Hepatocyte (in vitro differentiated cells): ENCODE measurements at regions not wholly inside any gene's neighbourhood (a gene's known extent, or its start where the extent isn't known, plus 50 kb on each side); places are given as distances from the start of the nearest gene placed in this dataset.

Source experiments
- DNase-seq: peaks from one replicate; pipeline ENCODE4 v3.0.0-alpha.2; 2016; ENCODE audit warnings: low spot score
- H2AFZ ChIP-seq: fragments of 200-600 bp; sonication (generic); 2 replicates; pipeline ENCODE4 v1.6.0; 2016; ENCODE audit warnings: antibody characterized with exemption, mild to moderate bottlenecking
- H3K27ac ChIP-seq: fragments of 200-600 bp; sonication (generic); 2 replicates; pipeline ENCODE4 v1.5.1; 2016; ENCODE audit warnings: mild to moderate bottlenecking
- H3K27me3 ChIP-seq: fragments of 200-600 bp; sonication (generic); 2 replicates; pipeline ENCODE4 v1.6.1; 2016
- H3K36me3 ChIP-seq: fragments of 200-600 bp; sonication (generic); replicated peaks from 2 replicates; pipeline ENCODE4 v1.5.1; 2016; ENCODE audit warnings: low read depth; ENCODE audit not compliant: insufficient read depth
- H3K4me1 ChIP-seq: fragments of 200-600 bp; sonication (generic); 2 replicates; pipeline ENCODE4 v1.5.1; 2016; ENCODE audit warnings: mild to moderate bottlenecking, moderate library complexity; ENCODE audit not compliant: insufficient read depth
- H3K4me2 ChIP-seq: fragments of 200-600 bp; sonication (generic); 2 replicates; pipeline ENCODE4 v1.6.0; 2016
- H3K4me3 ChIP-seq: fragments of 200-600 bp; sonication (generic); 2 replicates; pipeline ENCODE4 v1.5.1; 2016; ENCODE audit warnings: mild to moderate bottlenecking
- H3K79me2 ChIP-seq: fragments of 200-600 bp; sonication (generic); 2 replicates; pipeline ENCODE4 v1.6.0; 2017; ENCODE audit warnings: mild to moderate bottlenecking
- H3K9me2 ChIP-seq: fragments of 200-600 bp; sonication (generic); replicated peaks from 2 replicates; pipeline ENCODE4 v1.6.0; 2017; ENCODE audit warnings: mild to moderate bottlenecking; ENCODE audit not compliant: insufficient read depth
- H3K9me3 ChIP-seq: fragments of 200-600 bp; sonication (generic); 2 replicates; pipeline ENCODE4 v1.5.1; 2016; ENCODE audit warnings: low read depth, mild to moderate bottlenecking
- H4K20me1 ChIP-seq: fragments of 200-600 bp; sonication (generic); 2 replicates; pipeline ENCODE4 v1.6.0; 2016; ENCODE audit warnings: mild to moderate bottlenecking; ENCODE audit not compliant: insufficient read depth, poor library complexity, severe bottlenecking
- CTCF ChIP-seq: fragments of 200-600 bp; sonication (generic); IDR thresholded peaks from 2 replicates; pipeline ENCODE4 v1.5.1; 2016; ENCODE audit warnings: antibody characterized with exemption, mild to moderate bottlenecking; ENCODE audit not compliant: poor library complexity
- EZH2 ChIP-seq: fragments of 200-600 bp; sonication (generic); IDR thresholded peaks from 2 replicates; pipeline ENCODE4 v1.6.1; 2016; ENCODE audit warnings: antibody characterized with exemption, mild to moderate bottlenecking, borderline replicate concordance
- EZH2phosphoT487 ChIP-seq: fragments of 200-600 bp; sonication (generic); IDR thresholded peaks from one replicate; pipeline ENCODE4 v1.6.1; 2018; ENCODE audit warnings: antibody characterized with exemption, mild to moderate bottlenecking, low read depth, moderate library complexity; ENCODE audit not compliant: unreplicated experiment, severe bottlenecking
- WGBS: methylation state at CpG from one replicate; pipeline ENCODE4 v1.1.6; 2016; ENCODE audit warnings: low lambda C conversion rate; ENCODE audit errors: missing lambda C conversion rate; 5-methylcytosine and 5-hydroxymethylcytosine counted together

- no peaks in the 10 kb centered on the region for H3K36me3 ChIP-seq
- no peak for TF ChIP-seq EZH2phosphoT487
- no peak for TF ChIP-seq CTCF
- no peak for TF ChIP-seq EZH2
- DNase-seq = no peak
- WGBS = 93% methylated on average over 2 of the region's 2 CpGs
- no peaks in the 10 kb centered on the region for H3K9me2 ChIP-seq
- H4K20me1 ChIP-seq = no peaks in the 10 kb centered on the region
- no peak overlapping the region for H3K4me2 ChIP-seq
- no peaks in the 10 kb centered on the region for H3K4me1 ChIP-seq
- no peaks in the 10 kb centered on the region for H3K9me3 ChIP-seq
- H3K27me3 ChIP-seq = no peaks in the 10 kb centered on the region
- no peaks in the 10 kb centered on the region for H3K79me2 ChIP-seq
- H2AFZ ChIP-seq = no peak overlapping the region
- H3K27ac ChIP-seq = no peak overlapping the region
- no peak overlapping the region for H3K4me3 ChIP-seq
Measured at GRCh38 chr2:149828520-149829210, 241.1 kb upstream of the MMADHC start.

- Histone ChIP-seq H3K79me2 (no peaks in the 10 kb centered on the region), H3K36me3 (no peaks in the 10 kb centered on the region), H3K9me3 (no peaks in the 10 kb centered on the region), H3K4me1 (no peaks in the 10 kb centered on the region), H3K4me3 (no peak overlapping the region), H3K9me2 (no peaks in the 10 kb centered on the region), H3K27me3 (no peaks in the 10 kb centered on the region), H3K4me2 (no peak overlapping the region), H2AFZ (no peak overlapping the region), H4K20me1 (no peaks in the 10 kb centered on the region), H3K27ac (no peak overlapping the region)
- 88% methylated on average over 2 of the region's 2 CpGs for WGBS
- TF ChIP-seq EZH2phosphoT487 (no peak), CTCF (no peak), EZH2 (no peak)
- no peak for DNase-seq
Measured at GRCh38 chr2:149827585-149828126, 240.1 kb upstream of the MMADHC start.

- no peak for DNase-seq
- Histone ChIP-seq H3K9me3 (no peaks in the 10 kb centered on the region), H3K27me3 (no peaks in the 10 kb centered on the region), H3K4me1 (no peaks in the 10 kb centered on the region), H3K36me3 (no peaks in the 10 kb centered on the region), H3K79me2 (no peaks in the 10 kb centered on the region), H3K27ac (no peak overlapping the region), H4K20me1 (no peaks in the 10 kb centered on the region), H3K9me2 (no peaks in the 10 kb centered on the region), H3K4me2 (no peak overlapping the region), H3K4me3 (no peak overlapping the region), H2AFZ (no peak overlapping the region)
- 85% methylated on average over 1 of the region's 1 CpG for WGBS
- TF ChIP-seq CTCF = no peak
- TF ChIP-seq EZH2 = no peak
- TF ChIP-seq EZH2phosphoT487 = no peak
Measured at GRCh38 chr2:149826471-149827125, 239.0 kb upstream of the MMADHC start.
